Suprapubic skin (tissue), 4 donors: ENCODE measurements at regions not wholly inside any gene's neighbourhood (a gene's known extent, or its start where the extent isn't known, plus 50 kb on each side); places are given as distances from the start of the nearest gene placed in this dataset.

Experiments used
- CTCF ChIP-seq, 2 donors: fragments of 200-600 bp in 1 of 2; fragments of 450-650 bp in 1 of 2; sonication (generic) in 1 of 2; IDR thresholded peaks; one replicate each; pipeline ENCODE4 v1.5.1; 2016 to 2019; ENCODE audit warnings: antibody characterized with exemption in 2 of 2, mild to moderate bottlenecking in 1 of 2, moderate library complexity in 1 of 2
- EP300 ChIP-seq: sonication (generic); formaldehyde crosslinking; IDR thresholded peaks from one replicate; pipeline ENCODE4 v1.6.1; 2017; ENCODE audit warnings: antibody characterized with exemption
- POLR2A ChIP-seq, 2 donors: fragments of 450-650 bp; IDR thresholded peaks; one replicate each; pipeline ENCODE4 v1.6.1; 2017; ENCODE audit warnings: antibody characterized with exemption in 2 of 2, mild to moderate bottlenecking in 2 of 2, moderate library complexity in 2 of 2
- POLR2AphosphoS5 ChIP-seq, 3 donors: sonication (generic); formaldehyde crosslinking; IDR thresholded peaks; one replicate each; pipeline ENCODE4 v1.6.1; 2017; ENCODE audit warnings: antibody characterized with exemption in 3 of 3

DNA sequence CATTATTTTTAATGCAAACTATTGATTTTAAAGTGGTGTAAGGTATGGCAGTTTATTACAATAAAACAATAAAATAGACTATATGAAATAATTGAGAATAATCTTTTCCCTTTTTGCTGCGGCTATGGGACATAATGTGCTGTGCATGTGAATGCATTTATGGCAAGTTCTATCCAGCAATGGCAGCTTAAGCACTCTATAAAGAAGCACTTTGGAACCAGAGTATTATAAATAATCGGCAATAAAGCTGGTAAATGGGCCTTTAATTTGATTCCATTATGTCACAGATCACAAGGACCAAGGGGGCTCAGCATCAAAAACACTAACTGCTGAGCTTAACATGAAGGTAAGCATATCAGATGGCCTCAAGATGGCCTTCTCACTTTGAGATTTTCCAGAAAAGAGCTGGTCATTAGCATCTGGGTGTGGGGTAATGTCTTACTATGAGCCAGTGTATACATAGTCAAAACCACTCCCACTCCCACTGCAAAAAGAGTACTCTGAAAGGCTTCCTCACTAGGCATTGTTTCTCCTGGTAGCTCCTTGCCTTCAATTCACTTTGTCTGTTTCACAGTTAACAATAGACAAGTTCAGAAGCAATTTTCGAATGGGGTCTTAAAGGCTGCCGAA is 97.1 kb upstream of the ASTN2 start:
- no peak for TF ChIP-seq CTCF (IDR thresholded peaks at IDR 0.05)
- no peak for TF ChIP-seq EP300
- TF ChIP-seq POLR2A (IDR thresholded peaks at IDR 0.05) = no peak
- TF ChIP-seq POLR2AphosphoS5 (IDR thresholded peaks at IDR 0.05) = no peak
